A549 (cell line): ENCODE measurements at regions not wholly inside any gene's neighbourhood (a gene's known extent, or its start where the extent isn't known, plus 50 kb on each side); places are given as distances from the start of the nearest gene placed in this dataset.

Source experiments
- ATAC-seq, 2 experiments: fragments of 200-7000 bp in 1 of 2; fragments of >200 bp in 1 of 2; cut with Nextera tagmentation in 1 of 2; cut with Tn5 transposase in 1 of 2; 3 replicates each; pipeline versions ENCODE4 v1.8.0 to v1.9.1; 2018 to 2020; ENCODE audit warnings: mild to moderate bottlenecking in 1 of 2, moderate library complexity in 1 of 2
- CTCF ChIA-PET: fragments of 300-600 bp; sonication (Branson Sonifier 250); formaldehyde crosslinking; extraction: SDS; loops from one replicate; lab custom pipeline; 2021; ENCODE audit warnings: antibody characterized with exemption, inconsistent platforms; lab: Yijun Ruan, JAX
- POLR2A ChIA-PET: fragments of 350-600 bp; formaldehyde crosslinking; extraction: SDS; loops from one replicate; lab custom pipeline; 2021; ENCODE audit warnings: antibody characterized with exemption, inconsistent platforms; lab: Yijun Ruan, JAX
- DNase-seq, 2 experiments: peaks; one replicate each; pipeline versions ENCODE4 v3.0.0 to v3.0.0-alpha.2; 2011 to 2016; ENCODE audit warnings: low read depth in 1 of 2, low spot score in 1 of 2
- FAIRE-seq: peaks from 2 replicates; lab custom pipeline; 2011; peaks lifted over from hg19 to GRCh38; lab: Jason Lieb, UNC
- H3K27ac ChIP-seq, 2 experiments: fragments of >200 bp; sonication (Bioruptor Twin); formaldehyde crosslinking; 3 replicates each; pipeline ENCODE4 v1.5.1; 2016 to 2017
- H3K4me1 ChIP-seq: fragments of >200 bp; sonication (Bioruptor Twin); formaldehyde crosslinking; 3 replicates; pipeline ENCODE4 v1.6.1; 2016
- H3K4me2 ChIP-seq: fragments of >200 bp; sonication (Bioruptor Twin); formaldehyde crosslinking; 3 replicates; pipeline ENCODE4 v1.6.1; 2016
- H3K4me3 ChIP-seq: fragments of >200 bp; sonication (Bioruptor Twin); formaldehyde crosslinking; 3 replicates; pipeline ENCODE4 v1.5.1; 2016
- H3K9me3 ChIP-seq: fragments of >200 bp; sonication (Bioruptor Twin); formaldehyde crosslinking; 3 replicates; pipeline ENCODE4 v1.6.1; 2016
- BCL3 ChIP-seq: fragments of >200 bp; sonication (Bioruptor Twin); formaldehyde crosslinking; IDR thresholded peaks from 3 replicates; pipeline ENCODE4 v1.6.1; 2016
- BHLHE40 ChIP-seq: IDR thresholded peaks from 2 replicates; pipeline ENCODE4 v1.6.1; 2012; ENCODE audit warnings: low read depth, low read length, inconsistent platforms
- CEBPB ChIP-seq, 2 experiments: fragments of >200 bp in 1 of 2; sonication (Bioruptor Twin) in 1 of 2; formaldehyde crosslinking in 1 of 2; IDR thresholded peaks; 2 replicates each; pipeline ENCODE4 v1.6.1; 2012 to 2016
- CHD2 ChIP-seq: fragments of 150-350 bp; IDR thresholded peaks from 2 replicates; pipeline ENCODE4 v1.6.1; 2014; ENCODE audit warnings: low read length; ENCODE audit not compliant: partially characterized antibody
- E2F6 ChIP-seq: IDR thresholded peaks from 2 replicates; pipeline ENCODE4 v1.6.1; 2012; ENCODE audit warnings: low read depth, borderline replicate concordance
- EHF ChIP-seq: fragments of 250-450 bp; sonication (Bioruptor Pico); IDR thresholded peaks from 2 replicates; pipeline ENCODE4 v1.5.0; 2020; ENCODE audit warnings: mild to moderate bottlenecking
- EHMT2 ChIP-seq: fragments of 200-600 bp; sonication (generic); IDR thresholded peaks from 2 replicates; pipeline ENCODE4 v1.6.1; 2016; ENCODE audit warnings: antibody characterized with exemption, low read depth, mild to moderate bottlenecking, moderate library complexity
- EP300 ChIP-seq, 2 experiments: fragments of >200 bp; sonication (Bioruptor Twin); formaldehyde crosslinking; IDR thresholded peaks; 2 replicates in 1 of 2; 3 replicates in 1 of 2; pipeline ENCODE4 v1.6.1; 2016 to 2017
- FOSB ChIP-seq: fragments of 250-450 bp; sonication (Bioruptor Pico); IDR thresholded peaks from 2 replicates; pipeline ENCODE4 v1.5.0; 2020; ENCODE audit warnings: mild to moderate bottlenecking, moderate library complexity
- FOXS1 ChIP-seq: fragments of 250-450 bp; sonication (Bioruptor Pico); IDR thresholded peaks from 2 replicates; pipeline ENCODE4 v1.5.0; 2020; ENCODE audit warnings: mild to moderate bottlenecking, moderate library complexity
- HES2 ChIP-seq: fragments of >200 bp; sonication (Bioruptor Twin); formaldehyde crosslinking; IDR thresholded peaks from 2 replicates; pipeline ENCODE4 v1.6.1; 2016
- HOXA7 ChIP-seq: fragments of 250-450 bp; sonication (Bioruptor Pico); IDR thresholded peaks from 2 replicates; pipeline ENCODE4 v1.5.0; 2020; ENCODE audit warnings: mild to moderate bottlenecking, moderate library complexity
- HOXB5 ChIP-seq: fragments of 250-450 bp; sonication (Bioruptor Pico); IDR thresholded peaks from 2 replicates; pipeline ENCODE4 v1.5.0; 2020; ENCODE audit warnings: mild to moderate bottlenecking, moderate library complexity
- JUNB ChIP-seq: fragments of >200 bp; sonication (Bioruptor Twin); formaldehyde crosslinking; IDR thresholded peaks from 2 replicates; pipeline ENCODE4 v1.6.1; 2016
- KDM5A ChIP-seq: fragments of 200-600 bp; sonication (generic); IDR thresholded peaks from 2 replicates; pipeline ENCODE4 v1.6.1; 2016; ENCODE audit warnings: antibody characterized with exemption, mild to moderate bottlenecking
- MAX ChIP-seq: IDR thresholded peaks from 2 replicates; pipeline ENCODE4 v1.6.1; 2012
- MAZ ChIP-seq: fragments of 150-350 bp; IDR thresholded peaks from 2 replicates; pipeline ENCODE4 v1.6.1; 2014; ENCODE audit warnings: antibody characterized with exemption, low read depth, low read length, borderline replicate concordance
- MYC ChIP-seq: IDR thresholded peaks from 2 replicates; pipeline ENCODE4 v1.6.1; 2012; ENCODE audit warnings: mild to moderate bottlenecking, inconsistent platforms, low read length, improper control_type of control experiment, borderline replicate concordance
- NFE2L2 ChIP-seq: fragments of 150-350 bp; conservative IDR thresholded peaks from 2 replicates; pipeline ENCODE4 v1.6.1; 2014; ENCODE audit warnings: low read length
- NPAS2 ChIP-seq: fragments of 250-450 bp; sonication (Bioruptor Pico); IDR thresholded peaks from 2 replicates; pipeline ENCODE4 v1.8.0; 2022; ENCODE audit warnings: mild to moderate bottlenecking, moderate library complexity, borderline replicate concordance
- PBX3 ChIP-seq: IDR thresholded peaks from 2 replicates; pipeline ENCODE4 v1.6.1; 2012
- PHF8 ChIP-seq: fragments of 200-600 bp; sonication (generic); IDR thresholded peaks from 2 replicates; pipeline ENCODE4 v1.6.1; 2016; ENCODE audit warnings: low read depth, mild to moderate bottlenecking, antibody characterized with exemption, moderate library complexity, borderline replicate concordance
- POLR2AphosphoS2 ChIP-seq: conservative IDR thresholded peaks from 2 replicates; pipeline ENCODE4 v1.6.1; 2012; ENCODE audit warnings: low read length, improper control_type of control experiment, inconsistent platforms
- RAD21 ChIP-seq, 2 experiments: fragments of >200 bp in 1 of 2; sonication (Bioruptor Twin) in 1 of 2; formaldehyde crosslinking in 1 of 2; IDR thresholded peaks in 1 of 2; conservative IDR thresholded peaks in 1 of 2; 2 replicates in 1 of 2; 3 replicates in 1 of 2; pipeline ENCODE4 v1.6.1; 2012 to 2018; ENCODE audit warnings: inconsistent platforms in 1 of 2
- RCOR1 ChIP-seq: fragments of 150-350 bp; IDR thresholded peaks from 2 replicates; pipeline ENCODE4 v1.6.1; 2014; ENCODE audit warnings: antibody characterized with exemption, low read length, low read depth
- RNF2 ChIP-seq: fragments of 200-600 bp; sonication (generic); IDR thresholded peaks from 2 replicates; pipeline ENCODE4 v1.6.1; 2016; ENCODE audit warnings: low read depth, mild to moderate bottlenecking, antibody characterized with exemption, moderate library complexity, borderline replicate concordance
- TFCP2L1 ChIP-seq: fragments of 250-450 bp; sonication (Bioruptor Pico); IDR thresholded peaks from 2 replicates; pipeline ENCODE4 v1.5.0; 2021; ENCODE audit warnings: mild to moderate bottlenecking
- WGBS: methylation state at CpG from one replicate; pipeline ENCODE4 v1.1.6; 2017; ENCODE audit errors: missing lambda C conversion rate; 5-methylcytosine and 5-hydroxymethylcytosine counted together

- POLR2A ChIA-PET: no interaction called here
- TF ChIP-seq NPAS2 (CRISPR knock-in tag): no peak
- no peak for TF ChIP-seq MYC
- TF ChIP-seq FOXS1: no peak
- TF ChIP-seq EHF (CRISPR knock-in tag): no peak
- no peak for TF ChIP-seq HOXB5 (CRISPR knock-in tag)
- TF ChIP-seq POLR2AphosphoS2: no peak
- Histone ChIP-seq H3K9me3 (no peaks in the 10 kb centered on the region), H3K27ac (no peak overlapping the region), H3K4me3 (no peak overlapping the region), H3K4me2 (no peak overlapping the region), H3K4me1 (no peaks in the 10 kb centered on the region)
- CTCF ChIA-PET: interaction anchor here (0.6 kb wide), 1 partner anchor 129 kb away, joined by 3 read pairs; no protein-coding TSS in a partner anchor
- FAIRE-seq (no peak), DNase-seq (no peak), ATAC-seq (no peak)
- 13% methylated on average over 5 of the region's 5 CpGs for WGBS
Measured at GRCh38 chr13:76797361-76797760, 88.8 kb downstream of the KCTD12 start.

GRCh38 chr13:76796851-76797250, 89.4 kb downstream of the KCTD12 start:
- Histone ChIP-seq H3K4me3 (no peak overlapping the region), H3K27ac (no peak overlapping the region), H3K4me2 (no peak overlapping the region), H3K9me3 (no peaks in the 10 kb centered on the region), H3K4me1 (no peaks in the 10 kb centered on the region)
- WGBS: 44% methylated on average over 3 of the region's 3 CpGs
- FAIRE-seq (no peak), ATAC-seq (no peak), DNase-seq (no peak)
- ChIA-PET POLR2A (no interaction called here), CTCF (interaction anchor here (0.6 kb wide), 1 partner anchor 128 kb away, joined by 3 read pairs; no protein-coding TSS in a partner anchor)
- TF ChIP-seq TFCP2L1 (CRISPR knock-in tag): no peak
- TF ChIP-seq EHF (CRISPR knock-in tag): no peak
- TF ChIP-seq JUNB: no peak
- no peak for TF ChIP-seq EHMT2
- no peak for TF ChIP-seq BHLHE40
- TF ChIP-seq E2F6: no peak
- no peak for TF ChIP-seq HES2
- no peak for TF ChIP-seq POLR2AphosphoS2
- TF ChIP-seq MAX: no peak
- TF ChIP-seq KDM5A: no peak
- TF ChIP-seq FOXS1: no peak
- TF ChIP-seq HOXA7 (CRISPR knock-in tag): no peak
- no peak for TF ChIP-seq MAZ
- TF ChIP-seq RCOR1: no peak
- TF ChIP-seq BCL3: no peak
- TF ChIP-seq PBX3: no peak
- TF ChIP-seq, all 56 proteins: peak for 0

GRCh38 chr13:76795701-76796695, 90.2 kb downstream of the KCTD12 start:
- H3K4me1 ChIP-seq: no peaks in the 10 kb centered on the region
- no peak overlapping the region for H3K4me3 ChIP-seq
- H3K27ac ChIP-seq: no peak overlapping the region
- no peak for FAIRE-seq
- no peak for ATAC-seq
- POLR2A ChIA-PET: no interaction called here
- CTCF ChIA-PET: no interaction called here
- no peak overlapping the region for H3K4me2 ChIP-seq
- WGBS: 21% methylated on average over 5 of the region's 5 CpGs
- no peak for DNase-seq
- H3K9me3 ChIP-seq: no peaks in the 10 kb centered on the region
- TF ChIP-seq E2F6 (no peak), CHD2 (no peak), CEBPB (IDR thresholded peaks at IDR 0.05) (no peak), HOXB5 (CRISPR knock-in tag) (no peak), RAD21 (conservative IDR thresholded peaks at IDR 0.05 in 1 of 2, IDR thresholded peaks at IDR 0.05 in 1 of 2) (no peak), NPAS2 (CRISPR knock-in tag) (no peak), NFE2L2 (no peak), TFCP2L1 (CRISPR knock-in tag) (no peak), PHF8 (no peak), EP300 (IDR thresholded peaks at IDR 0.05) (no peak), FOSB (CRISPR knock-in tag) (no peak), RNF2 (no peak)
